ENCODE measurements at regions not wholly inside any gene's neighbourhood (a gene's known extent, or its start where the extent isn't known, plus 50 kb on each side); places are given as distances from the start of the nearest gene placed in this dataset.

GRCh38 chrX:117093319-117093718, 630.5 kb upstream of the CT83 start:
- H3K9ac ChIP-seq (ENCODE audit: low read length) = no peak overlapping the region
- no peaks in the 10 kb centered on the region for H3K79me2 ChIP-seq (ENCODE audit: low read length)
- peaks cover 52% of the 10 kb centered on the region for H3K9me3 ChIP-seq (ENCODE audit: low read length)
- H3K36me3 ChIP-seq (ENCODE audit: insufficient read depth, low read length) = no peaks in the 10 kb centered on the region
- H3K27ac ChIP-seq (ENCODE audit: low read length) = no peak overlapping the region
- H3K9me2 ChIP-seq (replicated peaks; ENCODE audit: insufficient read depth, low read length) = no peaks in the 10 kb centered on the region
- no peaks in the 10 kb centered on the region for H3K27me3 ChIP-seq (ENCODE audit: low read length)
- peak overlapping the region; percentile 10; the same call in 1 of the 2 replicates for H3K4me3 ChIP-seq (ENCODE audit: low read length)
- H3K4me1 ChIP-seq (ENCODE audit: low read length) = no peaks in the 10 kb centered on the region
- no peak overlapping the region for H3K4me2 ChIP-seq (ENCODE audit: low read depth, low read length, poor library complexity, severe bottlenecking)
- H4K20me1 ChIP-seq (ENCODE audit: insufficient read depth, low read depth, low read length) = no peaks in the 10 kb centered on the region
- no peak for DNase-seq
- H2AFZ ChIP-seq (ENCODE audit: low read length) = no peak overlapping the region

DNA sequence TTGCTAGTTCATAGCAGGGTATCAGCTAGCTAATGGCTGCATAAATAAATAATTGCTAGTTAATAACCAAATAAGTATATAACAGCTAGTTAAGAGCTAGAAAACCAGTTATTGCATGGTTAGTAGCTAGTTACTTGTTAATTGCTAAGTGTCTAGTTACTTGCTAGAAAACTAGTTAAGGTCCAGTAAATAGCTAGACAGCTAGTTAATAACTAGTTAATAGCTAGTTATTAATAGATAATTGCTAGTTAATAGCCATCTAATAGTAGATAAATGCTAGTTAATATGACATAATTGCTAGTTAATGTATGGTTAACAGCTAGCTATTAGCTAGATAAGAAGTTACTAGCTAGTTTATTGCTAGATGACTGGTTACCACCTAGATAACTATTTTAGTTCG, 629.9 kb upstream of the CT83 start:
- no peaks in the 10 kb centered on the region for H3K79me2 ChIP-seq (ENCODE audit: low read length)
- no peak overlapping the region for H3K9ac ChIP-seq (ENCODE audit: low read length)
- H3K27me3 ChIP-seq (ENCODE audit: low read length) = no peaks in the 10 kb centered on the region
- H3K9me2 ChIP-seq (replicated peaks; ENCODE audit: insufficient read depth, low read length) = no peaks in the 10 kb centered on the region
- peaks cover 49% of the 10 kb centered on the region for H3K9me3 ChIP-seq (ENCODE audit: low read length)
- no peak overlapping the region for H3K4me3 ChIP-seq (ENCODE audit: low read length)
- no peak overlapping the region for H3K27ac ChIP-seq (ENCODE audit: low read length)
- H2AFZ ChIP-seq (ENCODE audit: low read length) = no peak overlapping the region
- no peaks in the 10 kb centered on the region for H3K36me3 ChIP-seq (ENCODE audit: insufficient read depth, low read length)
- DNase-seq = no peak
- H4K20me1 ChIP-seq (ENCODE audit: insufficient read depth, low read depth, low read length) = no peaks in the 10 kb centered on the region
- H3K4me1 ChIP-seq (ENCODE audit: low read length) = no peaks in the 10 kb centered on the region
- H3K4me2 ChIP-seq (ENCODE audit: low read depth, low read length, poor library complexity, severe bottlenecking) = no peak overlapping the region

- no peak overlapping the region for H3K9ac ChIP-seq (ENCODE audit: low read length)
- H3K4me1 ChIP-seq (ENCODE audit: low read length) = no peaks in the 10 kb centered on the region
- H3K4me3 ChIP-seq (ENCODE audit: low read length) = no peak overlapping the region
- H3K9me2 ChIP-seq (replicated peaks; ENCODE audit: insufficient read depth, low read length) = no peaks in the 10 kb centered on the region
- H3K79me2 ChIP-seq (ENCODE audit: low read length) = no peaks in the 10 kb centered on the region
- DNase-seq = no peak
- H2AFZ ChIP-seq (ENCODE audit: low read length) = no peak overlapping the region
- H3K27me3 ChIP-seq (ENCODE audit: low read length) = no peaks in the 10 kb centered on the region
- H3K4me2 ChIP-seq (ENCODE audit: low read depth, low read length, poor library complexity, severe bottlenecking) = no peak overlapping the region
- peaks cover 5% of the 10 kb centered on the region for H3K9me3 ChIP-seq (ENCODE audit: low read length)
- H4K20me1 ChIP-seq (ENCODE audit: insufficient read depth, low read depth, low read length) = no peaks in the 10 kb centered on the region
- no peak overlapping the region for H3K27ac ChIP-seq (ENCODE audit: low read length)
- no peaks in the 10 kb centered on the region for H3K36me3 ChIP-seq (ENCODE audit: insufficient read depth, low read length)
Observed at GRCh38 chrX:117063224-117063623, 600.4 kb upstream of the CT83 start.

GRCh38 chrX:117059848-117060247, 597.1 kb upstream of the CT83 start:
- H3K27me3 ChIP-seq (ENCODE audit: low read length) = no peaks in the 10 kb centered on the region
- no peaks in the 10 kb centered on the region for H3K36me3 ChIP-seq (ENCODE audit: insufficient read depth, low read length)
- peaks cover 2% of the 10 kb centered on the region; the same call in 1 of the 2 replicates for H3K9me3 ChIP-seq (ENCODE audit: low read length)
- H4K20me1 ChIP-seq (ENCODE audit: insufficient read depth, low read depth, low read length) = no peaks in the 10 kb centered on the region
- no peak overlapping the region for H3K4me2 ChIP-seq (ENCODE audit: low read depth, low read length, poor library complexity, severe bottlenecking)
- no peaks in the 10 kb centered on the region for H3K79me2 ChIP-seq (ENCODE audit: low read length)
- no peaks in the 10 kb centered on the region for H3K4me1 ChIP-seq (ENCODE audit: low read length)
- no peak overlapping the region for H3K27ac ChIP-seq (ENCODE audit: low read length)
- no peak overlapping the region for H2AFZ ChIP-seq (ENCODE audit: low read length)
- no peaks in the 10 kb centered on the region for H3K9me2 ChIP-seq (replicated peaks; ENCODE audit: insufficient read depth, low read length)
- H3K9ac ChIP-seq (ENCODE audit: low read length) = no peak overlapping the region
- DNase-seq = no peak
- H3K4me3 ChIP-seq (ENCODE audit: low read length) = no peak overlapping the region

GRCh38 chrX:117053260-117053659, 590.5 kb upstream of the CT83 start:
- no peaks in the 10 kb centered on the region for H3K9me2 ChIP-seq (replicated peaks; ENCODE audit: insufficient read depth, low read length)
- no peaks in the 10 kb centered on the region; the same call in 1 of the 2 replicates for H3K9me3 ChIP-seq (ENCODE audit: low read length)
- H3K4me2 ChIP-seq (ENCODE audit: low read depth, low read length, poor library complexity, severe bottlenecking) = no peak overlapping the region
- no peaks in the 10 kb centered on the region for H3K36me3 ChIP-seq (ENCODE audit: insufficient read depth, low read length)
- no peak for DNase-seq
- no peak overlapping the region for H3K27ac ChIP-seq (ENCODE audit: low read length)
- H3K27me3 ChIP-seq (ENCODE audit: low read length) = no peaks in the 10 kb centered on the region
- no peaks in the 10 kb centered on the region for H3K4me1 ChIP-seq (ENCODE audit: low read length)
- no peaks in the 10 kb centered on the region for H4K20me1 ChIP-seq (ENCODE audit: insufficient read depth, low read depth, low read length)
- no peak overlapping the region for H3K4me3 ChIP-seq (ENCODE audit: low read length)
- H2AFZ ChIP-seq (ENCODE audit: low read length) = no peak overlapping the region
- no peak overlapping the region for H3K9ac ChIP-seq (ENCODE audit: low read length)
- H3K79me2 ChIP-seq (ENCODE audit: low read length) = no peaks in the 10 kb centered on the region

GRCh38 chrX:117038918-117039440, 576.2 kb upstream of the CT83 start:
- Histone ChIP-seq H2AFZ (ENCODE audit: low read length) (no peak overlapping the region), H3K4me3 (ENCODE audit: low read length) (no peak overlapping the region), H3K4me2 (ENCODE audit: low read depth, low read length, poor library complexity, severe bottlenecking) (no peak overlapping the region), H3K27ac (ENCODE audit: low read length) (no peak overlapping the region), H4K20me1 (ENCODE audit: insufficient read depth, low read depth, low read length) (no peaks in the 10 kb centered on the region), H3K4me1 (ENCODE audit: low read length) (no peaks in the 10 kb centered on the region), H3K9ac (ENCODE audit: low read length) (no peak overlapping the region), H3K36me3 (ENCODE audit: insufficient read depth, low read length) (no peaks in the 10 kb centered on the region), H3K9me2 (replicated peaks; ENCODE audit: insufficient read depth, low read length) (0 out of 2 replicates have a peak, but pooled peaks cover 5% of the 10 kb centered on the region), H3K27me3 (ENCODE audit: low read length) (no peaks in the 10 kb centered on the region), H3K79me2 (ENCODE audit: low read length) (no peaks in the 10 kb centered on the region), H3K9me3 (ENCODE audit: low read length) (no peaks in the 10 kb centered on the region; the same call in 1 of the 2 replicates)
- DNase-seq = no peak

- Histone ChIP-seq H3K27me3 (ENCODE audit: low read length) (no peaks in the 10 kb centered on the region), H3K4me1 (ENCODE audit: low read length) (no peaks in the 10 kb centered on the region), H3K4me3 (ENCODE audit: low read length) (no peak overlapping the region), H3K9me2 (replicated peaks; ENCODE audit: insufficient read depth, low read length) (no peaks in the 10 kb centered on the region), H3K27ac (ENCODE audit: low read length) (no peak overlapping the region), H2AFZ (ENCODE audit: low read length) (no peak overlapping the region), H3K4me2 (ENCODE audit: low read depth, low read length, poor library complexity, severe bottlenecking) (no peak overlapping the region), H3K9ac (ENCODE audit: low read length) (no peak overlapping the region), H3K79me2 (ENCODE audit: low read length) (no peaks in the 10 kb centered on the region), H3K9me3 (ENCODE audit: low read length) (no peaks in the 10 kb centered on the region), H4K20me1 (ENCODE audit: insufficient read depth, low read depth, low read length) (no peaks in the 10 kb centered on the region), H3K36me3 (ENCODE audit: insufficient read depth, low read length) (no peaks in the 10 kb centered on the region)
- DNase-seq = no peak
Observed at GRCh38 chrX:117010243-117010642, 547.5 kb upstream of the CT83 start.

DNA sequence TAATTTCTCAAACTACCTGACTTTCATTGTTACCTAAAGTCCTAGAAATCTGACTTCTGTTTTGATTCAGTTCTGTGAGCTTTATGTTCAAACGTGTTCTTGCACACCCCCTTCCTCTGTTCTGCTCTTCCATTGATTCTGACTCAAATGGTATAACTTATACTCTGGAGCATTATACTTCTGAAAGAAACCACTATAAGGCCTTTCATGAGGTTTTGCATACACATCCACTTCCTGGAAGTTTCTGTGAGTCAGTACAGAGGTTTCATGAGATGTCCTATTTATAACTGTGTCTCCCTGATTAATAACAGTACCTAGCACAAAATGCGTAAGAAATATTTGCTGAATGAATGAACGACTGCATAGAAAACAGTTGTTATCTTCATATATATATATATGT, 540.2 kb upstream of the CT83 start:
- H3K9me2 ChIP-seq (replicated peaks; ENCODE audit: insufficient read depth, low read length) = no peaks in the 10 kb centered on the region
- no peak overlapping the region for H3K27ac ChIP-seq (ENCODE audit: low read length)
- H3K9me3 ChIP-seq (ENCODE audit: low read length) = no peaks in the 10 kb centered on the region; the same call in 1 of the 2 replicates
- H3K27me3 ChIP-seq (ENCODE audit: low read length) = no peaks in the 10 kb centered on the region
- no peak for DNase-seq
- H3K4me3 ChIP-seq (ENCODE audit: low read length) = no peak overlapping the region
- no peaks in the 10 kb centered on the region; the same call in 1 of the 2 replicates for H3K36me3 ChIP-seq (ENCODE audit: insufficient read depth, low read length)
- no peak overlapping the region for H3K4me2 ChIP-seq (ENCODE audit: low read depth, low read length, poor library complexity, severe bottlenecking)
- no peaks in the 10 kb centered on the region for H3K79me2 ChIP-seq (ENCODE audit: low read length)
- H3K9ac ChIP-seq (ENCODE audit: low read length) = no peak overlapping the region
- no peak overlapping the region for H2AFZ ChIP-seq (ENCODE audit: low read length)
- H4K20me1 ChIP-seq (ENCODE audit: insufficient read depth, low read depth, low read length) = no peaks in the 10 kb centered on the region
- no peaks in the 10 kb centered on the region for H3K4me1 ChIP-seq (ENCODE audit: low read length)

DNA sequence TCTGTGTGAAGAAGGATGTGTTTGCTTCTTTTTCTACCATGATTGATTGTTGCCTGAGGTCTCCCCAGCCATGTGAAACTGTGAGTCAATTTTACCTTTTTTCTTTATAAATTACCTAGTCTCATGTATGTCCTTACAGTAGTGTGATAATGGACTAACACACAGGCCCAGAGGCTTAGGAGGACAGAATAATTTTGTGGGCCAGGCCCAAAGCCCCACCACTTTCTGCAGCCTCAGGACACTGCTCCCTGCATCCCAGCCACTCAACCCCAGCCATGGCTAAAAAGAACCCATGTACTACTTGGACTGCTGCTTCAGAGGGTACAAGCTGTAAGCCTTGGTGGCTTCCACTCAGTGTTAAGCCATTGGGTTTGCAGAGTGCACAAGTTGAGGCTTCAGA, 512.7 kb upstream of the CT83 start:
- H3K36me3 ChIP-seq (ENCODE audit: insufficient read depth, low read length) = no peaks in the 10 kb centered on the region
- peaks cover 3% of the 10 kb centered on the region; the same call in 1 of the 2 replicates for H3K9me3 ChIP-seq (ENCODE audit: low read length)

More for the DNA sequence above, 512.7 kb upstream of the CT83 start:
- no peak overlapping the region for H2AFZ ChIP-seq (ENCODE audit: low read length)
- no peak overlapping the region for H3K9ac ChIP-seq (ENCODE audit: low read length)
- no peak overlapping the region for H3K27ac ChIP-seq (ENCODE audit: low read length)
- H3K9me2 ChIP-seq (replicated peaks; ENCODE audit: insufficient read depth, low read length) = no peaks in the 10 kb centered on the region
- no peak for DNase-seq
- no peaks in the 10 kb centered on the region for H3K27me3 ChIP-seq (ENCODE audit: low read length)
- no peaks in the 10 kb centered on the region for H4K20me1 ChIP-seq (ENCODE audit: insufficient read depth, low read depth, low read length)
- H3K4me3 ChIP-seq (ENCODE audit: low read length) = no peak overlapping the region
- H3K79me2 ChIP-seq (ENCODE audit: low read length) = no peaks in the 10 kb centered on the region
- H3K4me1 ChIP-seq (ENCODE audit: low read length) = no peaks in the 10 kb centered on the region
- H3K4me2 ChIP-seq (ENCODE audit: low read depth, low read length, poor library complexity, severe bottlenecking) = no peak overlapping the region

Measured in Karpas-422 (cell line).